IPS DF 6.9 (cell line): ENCODE measurements at regions not wholly inside any gene's neighbourhood (a gene's known extent, or its start where the extent isn't known, plus 50 kb on each side); places are given as distances from the start of the nearest gene placed in this dataset.

Experiments
- DNase-seq: peaks from one replicate; pipeline ENCODE4 v3.0.0-alpha.2; 2013; ENCODE audit warnings: low read depth, low spot score
- H3K27ac ChIP-seq: one replicate; pipeline ENCODE4 v1.5.1; 2013; ENCODE audit warnings: low read length, control low read depth
- H3K27me3 ChIP-seq: 2 replicates; pipeline ENCODE4 v1.6.1; 2013; ENCODE audit warnings: mild to moderate bottlenecking, low read length; ENCODE audit not compliant: control insufficient read depth, insufficient read depth
- H3K36me3 ChIP-seq: 2 replicates; pipeline ENCODE4 v1.6.1; 2013; ENCODE audit warnings: low read length; ENCODE audit not compliant: control insufficient read depth, insufficient read depth
- H3K4me1 ChIP-seq: 2 replicates; pipeline ENCODE4 v1.6.1; 2013; ENCODE audit warnings: low read length; ENCODE audit not compliant: control insufficient read depth, insufficient read depth
- H3K4me3 ChIP-seq: 2 replicates; pipeline ENCODE4 v1.5.1; 2013; ENCODE audit warnings: mild to moderate bottlenecking, low read length
- H3K9me3 ChIP-seq: 2 replicates; pipeline ENCODE4 v1.6.1; 2013; ENCODE audit warnings: low read length, inconsistent platforms; ENCODE audit not compliant: control insufficient read depth, insufficient read depth
- WGBS: extraction: QIAGEN DNeasy Blood & Tissue Kit; methylation state at CpG from one replicate; pipeline ENCODE4 v1.1.7; 2013; ENCODE audit warnings: mixed read lengths, missing lambda C conversion rate; ENCODE audit not compliant: insufficient read length, insufficient coverage; 5-methylcytosine and 5-hydroxymethylcytosine counted together

DNA sequence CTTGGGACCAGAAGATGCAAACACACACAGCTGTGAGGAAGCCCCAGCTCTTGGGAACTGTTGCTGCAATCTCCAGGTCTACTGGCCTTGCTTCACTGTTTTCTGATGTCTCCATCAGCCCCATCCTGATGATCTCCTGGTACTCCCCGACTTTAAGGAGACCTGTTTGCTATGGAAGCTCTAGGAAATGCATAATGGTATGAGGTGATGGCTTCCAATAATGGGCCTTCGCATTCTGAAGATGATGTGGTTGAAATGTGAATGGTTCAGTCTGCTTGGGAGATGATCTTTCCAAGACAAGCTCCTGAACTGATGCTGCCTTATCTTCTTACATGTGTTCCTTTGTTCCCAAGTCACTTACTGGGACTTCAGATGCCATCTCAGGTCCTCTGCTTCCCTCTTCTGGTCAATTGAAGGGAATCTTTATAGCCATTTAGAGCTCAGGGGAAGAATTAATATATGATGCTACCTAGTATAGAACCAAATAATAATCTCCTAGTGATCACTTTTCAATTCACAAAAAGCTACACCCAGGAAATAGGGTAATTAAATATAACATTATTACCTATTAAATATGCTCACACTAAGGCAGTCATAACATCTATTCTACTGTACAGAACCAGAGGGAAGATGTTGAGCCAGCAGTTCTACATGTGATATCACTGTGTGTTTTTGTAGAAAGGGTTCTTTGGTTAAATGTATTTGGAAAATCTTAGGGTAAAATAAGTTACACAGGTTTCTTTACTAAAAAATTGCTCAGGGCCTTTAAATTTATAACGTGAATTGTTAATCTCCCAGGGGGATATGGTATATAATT, 73.9 kb upstream of the VTCN1 start:
- WGBS = no CpG with 5 or more reads among the region's 3 CpGs

DNA sequence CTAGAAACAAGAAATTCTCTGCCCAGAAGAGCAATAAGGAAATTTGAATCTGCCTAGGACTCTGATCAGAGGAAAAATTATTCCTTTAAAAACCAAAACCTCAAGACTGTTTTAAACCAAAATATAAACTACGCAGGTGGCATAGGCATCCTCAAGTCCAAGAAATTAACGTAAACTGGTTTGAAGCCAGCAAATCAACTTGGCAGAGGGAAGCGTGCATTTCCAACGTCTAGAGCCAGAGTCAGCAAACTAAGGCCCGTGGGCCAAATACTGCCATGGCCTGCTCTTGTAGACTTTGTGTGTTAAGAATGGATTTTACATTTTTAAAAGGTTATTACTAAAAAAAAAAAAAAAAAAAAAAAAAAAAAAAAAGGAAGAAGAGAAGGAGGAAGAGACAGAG, 67.8 kb upstream of the VTCN1 start:
- Histone ChIP-seq H3K9me3 (no peaks in the 10 kb centered on the region), H3K27ac (no peak overlapping the region), H3K27me3 (no peaks in the 10 kb centered on the region), H3K36me3 (no peaks in the 10 kb centered on the region), H3K4me1 (no peaks in the 10 kb centered on the region; the same call in 1 of the 2 replicates), H3K4me3 (no peak overlapping the region)
- no CpG with 5 or more reads among the region's 5 CpGs for WGBS
- DNase-seq = no peak

More for the DNA sequence above, 73.9 kb upstream of the VTCN1 start:
- Histone ChIP-seq H3K36me3 (no peaks in the 10 kb centered on the region), H3K27me3 (no peaks in the 10 kb centered on the region), H3K4me3 (no peak overlapping the region), H3K9me3 (no peaks in the 10 kb centered on the region), H3K4me1 (no peaks in the 10 kb centered on the region; the same call in none of the 2 replicates), H3K27ac (no peak overlapping the region)
- DNase-seq = peak; percentile 37

DNA sequence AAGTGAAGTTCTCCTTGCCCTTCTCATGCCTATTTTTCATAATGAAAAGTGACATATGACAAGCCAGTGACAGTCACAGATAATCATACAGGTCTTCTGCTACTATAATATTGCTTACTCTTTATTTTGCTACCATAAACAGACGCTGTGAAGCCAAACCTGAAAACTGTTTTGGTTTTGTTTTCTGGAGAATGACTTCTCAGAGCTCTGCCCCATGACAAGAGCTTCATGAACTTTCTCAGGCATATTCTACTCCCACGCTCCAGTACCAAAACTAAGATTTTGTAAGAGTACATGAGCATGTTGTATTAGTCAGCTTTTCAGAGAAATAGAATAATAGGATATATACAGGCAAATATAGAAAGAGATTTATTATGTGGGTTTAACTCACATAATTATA, 64.3 kb upstream of the VTCN1 start:
- no CpG with 5 or more reads among the region's 2 CpGs for WGBS
- H3K27me3 ChIP-seq = no peaks in the 10 kb centered on the region
- no peaks in the 10 kb centered on the region for H3K4me1 ChIP-seq

DNA sequence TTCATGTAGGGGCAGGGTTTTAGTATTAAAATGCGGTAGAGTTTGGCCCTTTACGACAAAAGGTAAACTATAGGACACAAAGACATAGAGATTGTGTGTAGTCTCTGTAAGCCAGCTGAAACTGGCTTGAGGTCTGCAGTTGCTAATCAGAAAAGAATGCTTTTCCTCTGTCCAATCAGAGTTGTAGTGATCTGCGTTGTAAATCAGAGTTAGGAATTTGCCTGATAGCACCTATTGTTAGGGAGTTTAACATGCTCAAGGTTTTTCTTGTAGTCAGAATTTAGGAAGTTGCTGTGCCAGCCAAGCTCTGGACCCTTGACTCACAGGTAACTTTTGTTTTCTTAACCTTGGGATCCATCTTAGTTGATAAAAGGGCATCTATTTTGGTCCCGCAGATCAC, 61.2 kb upstream of the VTCN1 start:
- H3K9me3 ChIP-seq = no peaks in the 10 kb centered on the region
- no peak overlapping the region for H3K27ac ChIP-seq
- no peaks in the 10 kb centered on the region for H3K36me3 ChIP-seq
- no CpG with 5 or more reads among the region's 4 CpGs for WGBS
- H3K27me3 ChIP-seq = no peaks in the 10 kb centered on the region
- H3K4me1 ChIP-seq = peaks cover 8% of the 10 kb centered on the region; the same call in 1 of the 2 replicates
- no peak for DNase-seq
- no peak overlapping the region for H3K4me3 ChIP-seq

More for the DNA sequence above, 64.3 kb upstream of the VTCN1 start:
- H3K27ac ChIP-seq = no peak overlapping the region
- no peak overlapping the region for H3K4me3 ChIP-seq
- no peaks in the 10 kb centered on the region for H3K9me3 ChIP-seq
- H3K36me3 ChIP-seq = no peaks in the 10 kb centered on the region
- no peak for DNase-seq

DNA sequence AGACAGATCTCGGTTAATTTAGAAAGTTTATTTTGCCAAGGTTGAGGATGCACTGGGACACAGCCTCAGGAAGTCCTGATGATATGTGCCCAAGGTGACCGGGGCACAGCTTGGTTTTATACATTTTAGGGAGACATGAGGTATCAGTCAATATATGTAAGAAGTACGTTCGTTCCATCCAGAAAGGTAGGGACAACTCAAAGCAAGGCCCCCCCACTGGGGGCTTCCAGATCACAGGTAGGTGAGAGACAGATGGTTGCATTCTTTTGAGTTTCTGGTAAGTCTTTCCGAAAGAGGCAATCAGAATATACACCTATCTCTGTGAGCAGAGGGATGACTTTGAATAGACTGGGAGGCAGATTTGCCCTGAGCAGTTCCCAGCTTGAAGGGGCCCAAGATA, 60.4 kb upstream of the VTCN1 start:
- H3K9me3 ChIP-seq = no peaks in the 10 kb centered on the region
- no peak for DNase-seq
- no peaks in the 10 kb centered on the region for H3K27me3 ChIP-seq
- peaks cover 8% of the 10 kb centered on the region; the same call in 1 of the 2 replicates for H3K4me1 ChIP-seq
- WGBS = no CpG with 5 or more reads among the region's 5 CpGs
- no peak overlapping the region for H3K4me3 ChIP-seq
- no peak overlapping the region for H3K27ac ChIP-seq
- no peaks in the 10 kb centered on the region for H3K36me3 ChIP-seq

DNA sequence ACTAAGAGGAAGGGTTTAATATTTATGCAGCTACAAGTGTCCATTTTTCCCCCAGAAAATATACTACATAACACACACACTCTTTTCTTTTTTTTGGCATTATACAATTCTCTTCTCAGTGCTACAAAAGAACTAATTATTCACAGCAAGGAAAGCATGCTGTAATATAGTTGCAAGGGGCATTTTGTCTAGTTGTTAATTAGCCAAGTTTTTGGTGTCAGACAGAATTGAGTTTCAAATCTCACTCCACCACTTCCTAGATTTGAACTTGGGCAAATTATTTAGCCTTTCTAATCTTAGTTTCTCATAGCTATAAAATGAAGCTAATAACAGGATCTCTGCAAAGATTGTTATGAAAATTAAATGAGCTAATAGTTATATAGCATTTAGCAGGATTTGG, 60.0 kb upstream of the VTCN1 start:
- no peaks in the 10 kb centered on the region for H3K27me3 ChIP-seq
- no peak for DNase-seq
- peaks cover 8% of the 10 kb centered on the region; the same call in 1 of the 2 replicates for H3K4me1 ChIP-seq
- H3K9me3 ChIP-seq = no peaks in the 10 kb centered on the region
- H3K36me3 ChIP-seq = no peaks in the 10 kb centered on the region
- no peak overlapping the region for H3K27ac ChIP-seq
- no peak overlapping the region for H3K4me3 ChIP-seq

DNA sequence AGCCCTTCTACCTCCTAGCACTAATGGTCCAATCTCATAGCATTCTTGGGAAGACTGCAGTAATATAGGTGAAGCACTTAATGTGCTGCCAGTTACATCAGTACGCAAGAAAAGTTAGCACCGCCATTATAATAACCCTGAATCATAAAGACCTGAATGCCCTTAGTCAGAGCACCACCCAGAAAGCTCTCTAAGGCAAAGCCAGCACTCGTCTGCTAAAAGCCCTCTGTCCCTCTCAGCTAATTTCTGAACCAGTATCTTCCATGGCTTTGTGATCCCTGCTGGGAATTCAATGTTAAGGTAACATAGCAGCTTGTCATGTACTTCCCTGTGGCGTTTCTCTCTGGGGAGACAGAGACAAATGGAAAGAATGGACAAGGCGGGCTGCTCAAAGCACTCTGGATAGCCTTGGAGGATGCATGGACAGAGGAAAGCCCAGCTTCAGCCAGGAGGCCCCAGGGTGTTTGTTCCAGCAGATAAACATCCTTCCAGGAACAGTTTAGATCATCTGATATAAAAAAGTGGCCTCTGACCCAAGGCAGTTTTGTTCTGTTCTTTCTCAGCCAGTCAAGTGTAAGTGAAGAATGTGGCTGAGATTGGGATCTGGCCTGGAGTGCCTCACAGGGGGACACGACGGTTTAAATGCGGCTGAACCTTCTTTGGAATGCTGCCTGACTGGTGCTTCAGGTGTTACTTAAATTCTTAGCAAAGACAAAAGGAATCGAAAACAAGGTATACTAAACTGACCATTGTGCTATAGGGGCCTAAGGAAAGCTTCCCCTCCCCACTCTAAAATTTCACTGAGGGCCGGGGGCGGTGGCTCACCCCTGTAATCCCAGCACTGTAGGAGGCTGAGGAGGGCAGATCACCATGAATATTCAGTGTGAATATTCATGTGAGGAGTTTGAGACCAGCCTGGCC, 58.1 kb upstream of the VTCN1 start:
- H3K4me1 ChIP-seq = peaks cover 8% of the 10 kb centered on the region; the same call in 1 of the 2 replicates
- WGBS = no CpG with 5 or more reads among the region's 11 CpGs
- peak; percentile 82 for DNase-seq
- H3K9me3 ChIP-seq = no peaks in the 10 kb centered on the region
- peak overlapping the region; percentile 8 for H3K27ac ChIP-seq
- no peak overlapping the region for H3K4me3 ChIP-seq
- H3K27me3 ChIP-seq = no peaks in the 10 kb centered on the region
- no peaks in the 10 kb centered on the region for H3K36me3 ChIP-seq

DNA sequence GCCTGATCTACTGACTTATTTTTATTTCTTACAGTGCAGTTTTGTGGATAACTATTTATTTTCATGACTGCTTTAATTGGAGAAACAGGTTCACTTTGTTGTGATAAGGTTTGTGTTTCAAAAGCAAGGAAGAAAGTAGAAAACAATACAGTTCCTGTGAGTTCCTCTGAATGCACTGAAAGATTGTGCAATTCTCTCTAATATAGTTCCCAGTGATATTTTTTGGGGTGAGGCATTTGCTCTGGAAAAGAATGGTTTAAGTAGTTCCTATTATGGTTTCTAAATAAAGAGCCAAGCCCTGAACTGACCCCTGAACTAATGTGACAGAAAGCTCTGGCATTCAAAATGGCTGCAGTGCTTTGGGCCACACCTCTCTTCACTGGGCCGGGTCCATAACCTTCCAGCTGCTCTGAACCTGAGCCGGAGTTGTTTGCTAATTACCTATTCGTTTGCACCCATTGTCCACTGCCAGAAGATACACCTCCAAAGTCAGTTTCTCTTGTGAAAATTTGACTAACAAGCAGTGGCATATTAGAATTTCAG, 56.6 kb upstream of the VTCN1 start:
- WGBS = no CpG with 5 or more reads among the region's 3 CpGs
- no peaks in the 10 kb centered on the region for H3K9me3 ChIP-seq
- no peaks in the 10 kb centered on the region for H3K27me3 ChIP-seq
- no peak overlapping the region for H3K27ac ChIP-seq
- peaks cover 8% of the 10 kb centered on the region; the same call in 1 of the 2 replicates for H3K4me1 ChIP-seq
- no peak for DNase-seq
- H3K4me3 ChIP-seq = no peak overlapping the region
- no peaks in the 10 kb centered on the region for H3K36me3 ChIP-seq

DNA sequence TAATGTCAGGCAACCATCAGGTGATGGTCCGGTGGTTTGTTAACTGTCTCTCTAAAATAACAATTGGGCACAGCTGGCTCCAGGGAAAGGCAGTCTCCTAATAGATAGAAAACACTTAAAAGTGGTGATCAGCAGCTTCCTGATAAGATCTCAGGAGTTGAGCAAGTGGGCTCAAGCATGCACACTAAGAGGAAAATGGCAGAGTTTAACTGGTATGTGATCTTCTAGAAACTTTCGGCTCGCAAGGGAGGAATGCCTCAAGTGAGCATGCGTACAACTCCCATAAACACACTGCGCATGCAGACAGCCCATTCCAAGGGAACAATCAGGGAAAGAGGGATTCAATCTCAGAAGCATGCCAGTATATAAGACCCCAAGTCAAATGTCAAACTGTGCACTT, 52.2 kb upstream of the VTCN1 start:
- no peaks in the 10 kb centered on the region for H3K36me3 ChIP-seq
- H3K9me3 ChIP-seq = no peaks in the 10 kb centered on the region; the same call in 1 of the 2 replicates
- no peaks in the 10 kb centered on the region for H3K27me3 ChIP-seq
- H3K27ac ChIP-seq = no peak overlapping the region
- WGBS = no CpG with 5 or more reads among the region's 5 CpGs
- H3K4me3 ChIP-seq = no peak overlapping the region
- no peak for DNase-seq
- H3K4me1 ChIP-seq = peaks cover 4% of the 10 kb centered on the region; the same call in 1 of the 2 replicates

DNA sequence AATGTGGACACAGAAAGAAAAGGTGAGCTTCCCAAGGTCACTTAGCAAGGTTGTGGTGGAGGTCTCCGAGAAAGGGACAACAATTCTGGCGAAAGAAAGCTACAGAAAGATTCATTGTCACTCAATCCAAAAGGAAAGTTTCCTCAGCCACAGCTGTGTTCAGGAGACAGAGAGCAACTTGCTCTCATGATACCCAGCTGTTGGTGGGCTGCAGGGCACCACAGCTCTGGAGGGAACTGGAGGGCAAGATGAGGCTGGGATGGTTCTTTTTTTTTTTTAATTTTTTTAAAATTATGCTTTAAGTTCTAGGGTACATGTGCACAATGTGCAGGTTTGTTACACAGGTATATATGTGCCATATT, 50.7 kb upstream of the VTCN1 start:
- DNase-seq = no peak
- no peaks in the 10 kb centered on the region; the same call in 1 of the 2 replicates for H3K9me3 ChIP-seq
- H3K27me3 ChIP-seq = no peaks in the 10 kb centered on the region
- no peak overlapping the region for H3K27ac ChIP-seq
- no peak overlapping the region for H3K4me3 ChIP-seq
- H3K36me3 ChIP-seq = no peaks in the 10 kb centered on the region
- WGBS = no CpG with 5 or more reads among the region's 2 CpGs
- H3K4me1 ChIP-seq = no peaks in the 10 kb centered on the region
